H1 (cell line): ENCODE measurements at regions not wholly inside any gene's neighbourhood (a gene's known extent, or its start where the extent isn't known, plus 50 kb on each side); places are given as distances from the start of the nearest gene placed in this dataset.

Source experiments
- JUND ChIP-seq: IDR thresholded peaks from 2 replicates; pipeline ENCODE4 v1.6.1; 2011; ENCODE audit warnings: mild to moderate bottlenecking, improper control_type of control experiment, low read length
- NRF1 ChIP-seq: IDR thresholded peaks from 2 replicates; pipeline ENCODE4 v1.6.1; 2011; ENCODE audit warnings: mild to moderate bottlenecking, low read depth, low read length, improper control_type of control experiment
- RBBP5 ChIP-seq: IDR thresholded peaks from 2 replicates; pipeline ENCODE4 v1.7.1; 2012; ENCODE audit warnings: low read depth, mild to moderate bottlenecking, inconsistent platforms, low read length, moderate library complexity, borderline replicate concordance
- SIX5 ChIP-seq: IDR thresholded peaks from 2 replicates; pipeline ENCODE4 v1.6.1; 2011; ENCODE audit warnings: mild to moderate bottlenecking, low read depth, low read length
- USF2 ChIP-seq: IDR thresholded peaks from 2 replicates; pipeline ENCODE4 v1.6.1; 2011; ENCODE audit warnings: low read length, improper control_type of control experiment

GRCh38 chr7:155147172-155147571 is 77.0 kb downstream of the HTR5A start (continued):
- TF ChIP-seq USF2: no peak
- no peak for TF ChIP-seq JUND
- TF ChIP-seq RBBP5: no peak
- TF ChIP-seq NRF1: no peak
- TF ChIP-seq SIX5: no peak
